ENCODE measurements at regions not wholly inside any gene's neighbourhood (a gene's known extent, or its start where the extent isn't known, plus 50 kb on each side); places are given as distances from the start of the nearest gene placed in this dataset.

DNA sequence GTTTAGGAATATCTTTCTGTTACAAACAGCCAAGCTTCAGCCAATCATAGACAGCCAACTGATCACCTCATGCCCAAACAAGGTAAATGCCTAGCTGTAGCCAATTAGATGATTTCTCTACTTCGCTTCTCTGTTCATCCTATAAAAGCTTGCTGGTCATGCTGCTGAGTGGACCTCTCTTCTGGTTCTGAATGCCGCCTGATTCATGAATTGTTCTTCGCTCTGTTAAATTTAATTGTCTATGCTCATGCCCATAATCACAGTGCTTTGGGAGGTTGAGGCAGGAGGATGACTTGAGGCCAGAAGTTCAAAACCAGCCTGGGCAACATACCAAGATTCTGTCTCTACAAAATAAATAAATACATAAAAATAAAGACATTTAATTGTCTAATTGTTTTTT lies 698.1 kb upstream of the NRP1 start:
- Histone ChIP-seq H3K9me3 (ENCODE audit: control insufficient read depth, low read depth, low read length) (no peaks in the 10 kb centered on the region), H3K4me3 (ENCODE audit: control insufficient read depth in 2 of 3, extremely low read depth in 1 of 3, insufficient read depth in 2 of 3, low read depth in 1 of 3, low read length in 3 of 3) (no peak overlapping the region), H4K20me1 (ENCODE audit: control insufficient read depth, extremely low read depth, insufficient read depth, low read length) (no peaks in the 10 kb centered on the region), H2AFZ (ENCODE audit: control insufficient read depth, low read length) (no peak overlapping the region), H3K36me3 (ENCODE audit: control insufficient read depth in 2 of 2, extremely low read depth in 1 of 2, insufficient read depth in 2 of 2, low read length in 2 of 2) (no peaks in the 10 kb centered on the region), H3K9me1 (ENCODE audit: control insufficient read depth, extremely low read depth, insufficient read depth, low read length) (no peaks in the 10 kb centered on the region), H3K4me2 (ENCODE audit: control insufficient read depth, extremely low read depth, insufficient read depth, low read depth, low read length) (no peak overlapping the region), H3K79me2 (ENCODE audit: control insufficient read depth, insufficient read depth, low read length) (no peaks in the 10 kb centered on the region), H3K27me3 (ENCODE audit: control insufficient read depth, extremely low read depth, insufficient read depth, low read length) (no peaks in the 10 kb centered on the region), H3K9ac (ENCODE audit: control insufficient read depth, extremely low read depth, insufficient read depth, low read length) (no peak overlapping the region), H3K4me1 (ENCODE audit: control insufficient read depth, extremely low read depth, insufficient read depth, low read length) (no peaks in the 10 kb centered on the region), H3K27ac (ENCODE audit: control insufficient read depth, insufficient read depth, low read length) (no peak overlapping the region)
- FAIRE-seq = no peak
- no peak for DNase-seq (ENCODE audit: low read depth, low spot score)
- dilution Hi-C loops (cut with MboI; ENCODE audit: extremely low pct_ligation_motif_present, low sequenced_read_pairs) = no loop called here
- TF ChIP-seq EZH2 (IDR thresholded peaks at IDR 0.05; ENCODE audit: low read length) (no peak), CTCF (optimal IDR thresholded peaks at IDR 0.05 in 1 of 3, IDR thresholded peaks at IDR 0.05 in 1 of 3, conservative IDR thresholded peaks at IDR 0.05 in 1 of 3; ENCODE audit: extremely low read depth in 1 of 3, insufficient read depth in 2 of 3, low read length in 3 of 3) (no peak)

GRCh38 chr10:34031400-34031799 lies 696.9 kb upstream of the NRP1 start:
- no peaks in the 10 kb centered on the region for H3K4me1 ChIP-seq (ENCODE audit: control insufficient read depth, extremely low read depth, insufficient read depth, low read length)
- TF ChIP-seq CTCF (optimal IDR thresholded peaks at IDR 0.05 in 1 of 3, IDR thresholded peaks at IDR 0.05 in 1 of 3, conservative IDR thresholded peaks at IDR 0.05 in 1 of 3; ENCODE audit: extremely low read depth in 1 of 3, insufficient read depth in 2 of 3, low read length in 3 of 3) = no peak
- H3K4me3 ChIP-seq (ENCODE audit: control insufficient read depth in 2 of 3, extremely low read depth in 1 of 3, insufficient read depth in 2 of 3, low read depth in 1 of 3, low read length in 3 of 3) = no peak overlapping the region
- FAIRE-seq (no peak), DNase-seq (ENCODE audit: low read depth, low spot score) (no peak)
- H3K4me2 ChIP-seq (ENCODE audit: control insufficient read depth, extremely low read depth, insufficient read depth, low read depth, low read length) = no peak overlapping the region
- no peaks in the 10 kb centered on the region for H3K36me3 ChIP-seq (ENCODE audit: control insufficient read depth in 2 of 2, extremely low read depth in 1 of 2, insufficient read depth in 2 of 2, low read length in 2 of 2)
- no peaks in the 10 kb centered on the region for H3K79me2 ChIP-seq (ENCODE audit: control insufficient read depth, insufficient read depth, low read length)
- dilution Hi-C loops (cut with MboI; ENCODE audit: extremely low pct_ligation_motif_present, low sequenced_read_pairs) = no loop called here
- no peaks in the 10 kb centered on the region for H3K9me3 ChIP-seq (ENCODE audit: control insufficient read depth, low read depth, low read length)
- no peaks in the 10 kb centered on the region for H3K27me3 ChIP-seq (ENCODE audit: control insufficient read depth, extremely low read depth, insufficient read depth, low read length)
- H3K9ac ChIP-seq (ENCODE audit: control insufficient read depth, extremely low read depth, insufficient read depth, low read length) = no peak overlapping the region
- H2AFZ ChIP-seq (ENCODE audit: control insufficient read depth, low read length) = no peak overlapping the region
- no peak overlapping the region for H3K27ac ChIP-seq (ENCODE audit: control insufficient read depth, insufficient read depth, low read length)
- H4K20me1 ChIP-seq (ENCODE audit: control insufficient read depth, extremely low read depth, insufficient read depth, low read length) = no peaks in the 10 kb centered on the region
- no peaks in the 10 kb centered on the region for H3K9me1 ChIP-seq (ENCODE audit: control insufficient read depth, extremely low read depth, insufficient read depth, low read length)

Data from keratinocyte (primary cell).